Renal pelvis (tissue), 1 donor: ENCODE measurements at regions not wholly inside any gene's neighbourhood (a gene's known extent, or its start where the extent isn't known, plus 50 kb on each side); places are given as distances from the start of the nearest gene placed in this dataset.
A peak's percentile ranks its signal among the peaks of the same experiment; 100 is the strongest.
"Not testable (repeated sequence)": the region's sequence is repeated elsewhere in the genome, so short reads cannot be mapped to it uniquely, and the experiment has no call there.

Experiments
- DNase-seq: peaks from one replicate; pipeline ENCODE4 v3.0.0-alpha.2; 2013

DNA sequence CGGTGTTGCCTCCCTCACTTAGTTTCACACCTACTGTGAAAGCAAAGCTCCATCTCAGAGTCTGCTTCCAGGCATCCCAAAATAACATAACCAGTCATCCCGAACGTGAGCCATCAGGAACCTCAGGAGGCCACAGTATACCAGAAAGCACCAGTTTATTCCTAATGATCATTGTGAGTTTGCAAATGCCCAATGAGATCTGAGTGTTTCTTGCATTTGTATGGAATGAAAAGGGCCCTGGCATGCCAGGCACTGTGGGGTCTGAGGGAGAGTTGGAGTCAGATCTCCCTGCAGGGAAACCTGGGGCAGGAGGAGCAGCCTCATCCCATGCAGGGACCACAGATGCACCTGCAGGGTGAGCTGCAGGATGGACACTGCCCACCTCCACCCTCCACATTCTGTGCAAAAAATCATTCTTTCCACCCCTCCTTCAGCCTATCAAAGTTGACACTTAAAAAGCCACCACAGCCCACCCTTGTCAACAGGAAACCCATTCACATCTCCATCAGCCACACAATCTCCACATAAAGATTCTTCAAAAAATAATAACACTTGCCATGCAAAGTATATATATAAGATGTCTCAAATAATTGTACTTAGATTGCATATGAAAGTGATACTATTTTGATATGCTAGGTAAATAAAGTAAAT is 112.3 kb downstream of the GGTLC2 start:
- not testable (repeated sequence) for DNase-seq

- not testable (repeated sequence) for DNase-seq
Observed at GRCh38 chr22:22758101-22758807, 113.8 kb downstream of the GGTLC2 start.

GRCh38 chr22:22759371-22759770 is 115.0 kb downstream of the GGTLC2 start:
- DNase-seq: no peak

DNA sequence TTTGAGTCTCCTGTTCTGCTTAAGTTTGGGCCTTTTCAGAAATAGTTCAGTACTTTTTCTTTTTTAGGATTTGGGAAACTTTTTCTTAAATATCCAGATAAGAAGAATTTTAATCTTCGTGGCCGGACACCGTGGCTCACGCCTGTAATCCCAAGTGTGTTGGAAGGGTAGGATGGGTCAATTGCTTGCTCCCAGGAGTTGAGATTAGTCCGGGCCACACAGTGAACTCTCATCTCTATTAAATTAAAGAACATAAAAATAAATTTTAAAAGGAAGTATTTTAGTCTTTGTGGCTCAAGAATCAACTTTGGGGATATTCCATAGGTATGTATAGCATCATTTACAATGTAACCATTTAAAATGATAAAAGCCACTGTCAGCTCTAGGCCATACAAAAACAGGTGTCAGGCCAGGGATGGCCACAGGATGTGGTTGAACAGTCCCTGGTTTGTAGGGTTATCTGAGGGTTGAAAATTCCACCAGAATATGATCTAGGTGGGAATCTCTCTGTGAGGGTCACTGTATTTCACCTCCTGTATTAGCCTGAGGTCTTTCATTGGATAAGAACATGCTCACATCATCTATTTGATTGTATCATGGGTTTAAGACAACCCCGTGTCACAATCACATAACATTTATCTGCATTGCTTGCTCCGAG is 115.6 kb downstream of the GGTLC2 start:
- no peak for DNase-seq

DNA sequence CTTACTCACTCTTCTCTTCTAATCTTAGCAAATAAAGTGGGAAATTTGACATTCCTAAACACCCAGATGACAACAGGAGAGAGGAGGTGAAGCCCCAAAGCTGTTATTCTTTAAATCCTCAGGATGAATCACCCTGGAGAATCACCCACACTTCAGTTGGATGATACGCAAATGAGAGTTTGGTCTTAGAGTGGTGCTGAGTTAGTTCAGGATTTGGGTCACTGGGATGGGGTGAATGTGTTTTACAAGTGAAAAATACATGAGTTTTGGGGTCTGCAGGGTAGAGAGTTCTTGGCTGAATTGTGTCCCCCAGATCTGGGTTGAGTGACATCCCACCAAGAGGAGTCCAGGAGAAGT is 117.2 kb downstream of the GGTLC2 start:
- DNase-seq: no peak

DNA sequence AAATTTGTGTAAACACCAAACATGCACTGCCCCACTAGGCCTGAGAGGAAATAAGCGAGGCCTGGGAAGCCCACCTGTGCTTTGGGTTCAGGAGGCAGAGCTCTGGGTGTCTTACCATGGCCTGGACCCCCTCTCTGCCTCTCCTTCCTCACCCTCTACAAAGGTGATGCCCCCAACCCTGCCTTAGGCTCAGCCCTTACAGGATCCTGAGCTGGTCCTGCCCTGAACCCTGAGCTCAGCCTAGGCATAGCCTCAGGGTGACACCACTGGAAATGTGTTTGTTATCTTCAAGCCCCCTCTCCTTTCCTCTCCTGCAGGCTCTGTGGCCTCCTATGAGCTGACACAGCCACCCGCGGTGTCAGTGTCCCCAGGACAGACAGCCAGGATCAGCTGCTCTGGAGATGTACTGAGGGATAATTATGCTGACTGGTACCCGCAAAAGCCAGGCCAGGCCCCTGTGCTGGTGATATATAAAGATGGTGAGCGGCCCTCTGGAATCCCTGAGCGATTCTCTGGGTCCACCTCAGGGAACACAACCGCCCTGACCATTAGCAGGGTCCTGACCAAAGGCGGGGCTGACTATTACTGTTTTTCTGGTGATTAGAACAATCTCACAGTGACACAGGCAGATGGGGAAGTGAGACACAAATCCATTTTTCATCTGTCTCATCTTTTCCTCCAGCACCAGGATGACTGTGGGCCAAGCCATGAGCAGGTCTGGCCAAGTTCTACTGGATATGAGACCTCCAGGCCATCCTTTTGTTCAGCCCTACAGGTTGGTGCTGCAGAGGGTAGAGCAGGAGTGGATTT is 117.8 kb downstream of the GGTLC2 start:
- DNase-seq: no peak

- DNase-seq: no peak
Observed at GRCh38 chr22:22763512-22763911, 119.1 kb downstream of the GGTLC2 start.

DNA sequence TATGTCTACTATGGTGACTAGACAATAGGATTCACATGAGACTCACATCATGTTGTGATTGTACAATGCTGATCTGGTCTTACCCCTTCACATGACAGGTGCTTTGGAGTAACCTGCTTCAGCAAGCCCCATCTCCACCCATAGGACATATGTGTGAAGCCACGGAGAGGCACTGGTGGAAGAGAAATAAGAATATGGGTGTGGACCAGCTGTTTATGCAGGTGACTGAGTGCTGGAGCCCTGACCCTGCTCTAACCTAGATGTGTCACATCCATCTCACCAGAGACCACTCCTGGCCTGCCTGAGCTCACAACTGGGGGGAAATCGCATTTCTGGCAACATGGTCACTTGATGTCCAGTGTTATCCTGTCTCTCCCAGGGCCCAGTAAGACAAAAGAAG is 119.7 kb downstream of the GGTLC2 start:
- DNase-seq: no peak

DNA sequence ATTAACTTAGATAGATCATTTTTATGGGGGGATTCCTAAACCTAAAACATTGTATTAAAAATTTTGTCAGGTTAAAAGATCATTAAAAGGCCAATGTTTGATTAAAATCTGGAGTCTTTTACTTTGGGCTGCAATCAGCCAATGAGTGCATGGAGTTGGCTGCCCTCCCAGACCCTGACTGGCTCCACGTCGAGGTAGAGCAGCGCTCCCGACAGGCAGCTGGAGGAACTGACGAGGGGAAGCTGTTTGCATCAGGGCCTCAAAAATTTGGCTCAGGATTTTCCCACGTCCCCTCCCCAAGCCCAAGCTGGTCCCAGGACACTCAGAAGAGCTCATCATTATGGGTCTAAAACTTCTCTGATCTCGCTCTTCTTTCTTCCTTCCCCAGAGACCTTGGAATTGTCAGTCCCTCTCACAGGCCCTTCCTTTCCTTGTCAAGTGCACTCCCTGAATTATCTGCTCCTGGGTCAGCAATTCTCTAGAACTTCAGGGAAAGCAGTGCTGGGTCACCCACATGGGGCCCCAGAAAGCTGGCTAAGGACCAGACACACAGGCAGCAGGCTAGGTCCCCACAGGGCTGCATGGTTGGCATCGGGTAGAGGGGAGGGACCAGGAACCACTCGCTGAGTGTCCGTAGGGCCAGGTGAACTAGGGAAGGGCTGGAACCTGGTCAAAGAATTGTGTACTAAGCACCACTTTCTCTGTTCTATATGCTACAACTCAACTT is 119.6 kb upstream of the IGLL5 start:
- no peak for DNase-seq

GRCh38 chr22:22768885-22769284 is 118.7 kb upstream of the IGLL5 start:
- no peak for DNase-seq

DNA sequence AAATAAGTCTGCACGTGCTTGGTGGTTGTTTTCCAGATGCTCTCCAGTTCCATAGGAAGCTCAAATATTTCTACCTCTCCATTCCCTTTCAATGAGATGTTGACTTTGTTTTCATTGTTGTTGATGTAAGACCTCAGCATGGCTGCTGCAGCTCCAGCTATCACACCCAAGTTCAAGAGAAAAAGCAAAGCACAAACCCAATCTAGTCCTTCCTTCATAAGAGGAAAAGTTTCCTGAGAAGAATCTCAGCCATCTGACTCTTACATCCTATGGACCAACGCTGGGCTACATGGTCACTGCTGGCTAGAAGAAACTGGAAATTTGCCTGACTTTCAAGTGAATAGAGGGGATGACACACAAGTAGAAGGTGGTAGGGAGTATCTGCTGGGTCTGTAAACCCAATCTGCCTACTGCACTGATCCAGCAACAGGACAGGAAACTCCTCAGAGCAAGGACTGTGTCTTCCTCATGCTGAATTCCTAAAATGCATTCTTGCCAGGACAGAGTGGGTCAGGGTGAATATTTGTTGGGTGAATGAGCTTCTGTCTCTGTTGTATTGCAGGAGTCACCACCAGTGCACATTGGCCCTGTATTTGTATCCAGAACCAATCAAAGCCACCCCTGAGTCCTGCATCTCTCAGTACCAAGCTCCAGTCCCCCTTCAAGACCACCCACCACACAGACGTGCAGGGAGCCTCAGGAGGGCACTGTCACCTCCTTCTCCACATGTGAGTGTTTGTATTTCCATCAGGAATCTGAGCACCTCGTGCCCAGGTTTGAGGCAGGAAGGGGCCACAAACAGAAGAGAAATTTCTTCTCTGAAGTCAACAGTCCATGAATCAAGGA is 118.0 kb upstream of the IGLL5 start:
- DNase-seq: no peak

DNA sequence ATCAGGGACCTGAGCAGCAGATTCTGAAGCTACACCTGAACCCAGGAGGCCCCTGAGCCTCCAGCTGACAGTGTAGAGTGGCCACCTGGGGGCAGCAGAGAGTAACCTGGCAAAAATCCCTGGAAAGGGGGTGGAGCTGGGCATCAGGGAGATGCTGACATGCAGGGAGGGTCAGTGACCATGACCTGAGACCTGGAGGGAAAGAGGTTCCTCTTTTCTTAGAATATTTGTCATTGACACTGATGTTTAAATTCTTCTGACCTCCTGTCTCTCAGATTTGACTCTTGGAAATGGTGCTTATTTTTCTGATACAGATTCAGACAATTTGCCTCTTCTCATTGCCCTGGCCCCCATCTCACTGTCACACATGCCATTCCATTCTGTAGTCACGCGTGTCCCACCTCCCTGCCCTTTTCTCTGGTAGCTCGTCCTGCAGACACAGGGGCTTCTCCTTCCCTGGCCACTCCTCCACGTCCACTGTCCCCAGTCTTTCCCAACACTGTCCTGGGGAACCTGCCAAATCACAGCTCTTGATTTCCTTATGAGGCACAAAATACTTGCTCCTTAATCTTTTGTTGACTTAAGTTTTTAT is 117.2 kb upstream of the IGLL5 start:
- DNase-seq: peak; percentile 19

GRCh38 chr22:22770881-22771280 is 116.7 kb upstream of the IGLL5 start:
- no peak for DNase-seq

DNA sequence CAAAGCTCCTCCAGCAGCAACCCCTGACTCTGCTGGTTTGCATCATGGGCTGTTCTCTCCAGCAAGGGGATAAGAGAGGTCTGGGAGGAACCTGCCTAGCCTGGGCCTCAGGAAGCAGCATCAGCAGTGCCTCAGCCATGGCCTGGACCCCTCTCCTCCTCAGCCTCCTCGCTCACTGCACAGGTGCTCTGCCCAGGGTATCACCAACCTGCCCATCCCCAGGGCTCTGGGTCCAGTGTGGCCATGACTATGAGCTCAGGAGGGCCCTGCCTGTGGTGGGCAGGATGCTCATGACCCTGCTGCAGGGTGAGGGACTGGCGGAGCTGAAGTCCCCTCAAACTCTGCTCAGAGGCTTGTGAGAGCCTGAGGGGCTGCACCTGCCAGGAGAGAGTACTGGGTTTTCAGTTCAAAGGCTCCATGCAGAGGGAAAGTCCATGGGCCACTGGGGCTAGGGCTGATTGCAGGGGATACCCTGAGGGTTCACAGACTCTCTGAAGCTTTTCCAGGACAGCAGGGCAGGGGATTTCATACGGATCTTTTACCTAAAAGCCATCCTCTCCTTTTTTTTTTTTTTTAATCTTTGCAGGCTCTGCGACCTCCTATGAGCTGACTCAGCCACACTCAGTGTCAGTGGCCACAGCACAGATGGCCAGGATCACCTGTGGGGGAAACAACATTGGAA is 115.8 kb upstream of the IGLL5 start:
- DNase-seq: no peak

DNA sequence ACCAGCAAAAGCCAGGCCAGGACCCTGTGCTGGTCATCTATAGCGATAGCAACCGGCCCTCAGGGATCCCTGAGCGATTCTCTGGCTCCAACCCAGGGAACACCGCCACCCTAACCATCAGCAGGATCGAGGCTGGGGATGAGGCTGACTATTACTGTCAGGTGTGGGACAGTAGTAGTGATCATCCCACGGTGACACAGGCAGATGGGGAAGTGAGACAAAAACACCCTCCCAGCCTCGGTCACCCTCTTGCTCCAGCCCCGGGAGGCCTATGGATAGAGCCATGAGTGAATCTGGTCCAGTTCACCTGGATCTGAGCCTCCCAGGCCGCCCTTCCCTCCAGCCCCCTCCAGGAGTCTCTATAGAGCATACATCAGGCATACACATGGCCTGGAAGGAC is 115.2 kb upstream of the IGLL5 start:
- DNase-seq: no peak

DNA sequence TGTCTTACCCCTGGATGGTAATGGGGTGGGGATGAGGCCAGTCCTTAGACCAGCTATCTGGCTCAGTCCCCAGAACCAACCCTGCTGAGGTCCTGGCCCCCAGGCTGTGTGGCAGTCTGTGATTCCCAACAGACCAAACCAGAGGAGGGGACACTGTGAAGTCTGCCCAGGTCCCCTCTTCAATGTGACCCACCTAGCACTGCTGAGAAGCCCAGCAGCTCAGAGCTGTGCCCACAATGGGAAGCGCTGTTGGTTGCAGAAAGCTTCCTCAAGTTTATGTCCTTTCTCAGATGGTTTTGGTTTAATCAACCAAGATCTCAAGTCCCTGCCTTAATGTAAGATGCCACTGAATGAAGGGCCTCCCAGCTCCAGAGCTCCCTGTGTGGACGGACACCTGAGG is 114.7 kb upstream of the IGLL5 start:
- DNase-seq: no peak

GRCh38 chr22:22773427-22773826 is 114.2 kb upstream of the IGLL5 start:
- no peak for DNase-seq

DNA sequence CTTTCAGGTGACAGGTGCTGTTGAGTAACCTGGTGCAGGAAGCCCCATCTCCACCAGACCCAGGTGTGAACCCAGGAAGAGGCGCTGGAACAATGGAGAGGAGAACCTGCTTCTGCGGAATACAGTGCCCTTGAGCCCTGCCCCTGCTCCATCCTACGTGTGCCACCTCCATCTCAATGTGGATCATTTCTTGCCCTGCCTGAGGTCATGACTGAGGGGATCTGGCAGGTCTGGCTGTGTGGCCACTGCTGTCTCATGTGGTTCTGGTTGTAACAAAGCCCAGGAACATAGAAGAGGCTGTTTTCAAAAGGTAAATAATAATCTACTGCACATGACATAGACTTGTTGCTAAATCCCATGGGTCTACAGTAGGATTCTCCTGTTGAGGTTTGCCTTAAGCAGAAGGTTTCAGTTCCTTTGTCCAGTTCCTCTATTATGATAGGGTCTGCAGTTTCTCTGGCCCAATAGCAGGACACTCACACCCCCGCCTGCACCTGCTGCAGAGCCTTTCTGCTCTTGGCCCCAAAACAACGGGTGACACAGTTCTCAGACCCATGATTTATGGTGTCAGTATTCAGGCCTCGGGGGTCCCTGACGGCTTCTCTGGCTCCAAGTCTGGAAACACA is 113.5 kb upstream of the IGLL5 start:
- DNase-seq: no peak

- not testable (repeated sequence) for DNase-seq
Observed at GRCh38 chr22:22774762-22775161, 112.9 kb upstream of the IGLL5 start.
